Bone marrow (tissue), 2 donors: ENCODE measurements at regions not wholly inside any gene's neighbourhood (a gene's known extent, or its start where the extent isn't known, plus 50 kb on each side); places are given as distances from the start of the nearest gene placed in this dataset.

ENCODE experiments used
- DNase-seq, 2 donors: peaks; one replicate each; lab custom pipeline; 2025; lab: John Stamatoyannopoulos, UW

- no peak for DNase-seq
These were observed 62.9 kb upstream of the B3GAT1 start for GRCh38 chr11:134474942-134475341.

GRCh38 chr11:134474070-134474860 lies 62.2 kb upstream of the B3GAT1 start:
- DNase-seq, result no peak

GRCh38 chr11:134471716-134472455 lies 59.8 kb upstream of the B3GAT1 start:
- no peak for DNase-seq

GRCh38 chr11:134471087-134471715 lies 59.2 kb upstream of the B3GAT1 start:
- DNase-seq, result no peak

GRCh38 chr11:134470238-134470637 lies 58.2 kb upstream of the B3GAT1 start:
- DNase-seq, result no peak

- DNase-seq, result no peak
These were observed 57.6 kb upstream of the B3GAT1 start for GRCh38 chr11:134469627-134470026.

GRCh38 chr11:134468796-134469195 lies 56.8 kb upstream of the B3GAT1 start:
- DNase-seq, result no peak

- no peak for DNase-seq
These were observed 56.1 kb upstream of the B3GAT1 start for GRCh38 chr11:134468081-134468668.

GRCh38 chr11:134466610-134467567 lies 54.8 kb upstream of the B3GAT1 start:
- no peak for DNase-seq

GRCh38 chr11:134466156-134466555 lies 54.1 kb upstream of the B3GAT1 start:
- DNase-seq, result no peak

GRCh38 chr11:134464981-134465730 lies 53.1 kb upstream of the B3GAT1 start:
- no peak for DNase-seq

GRCh38 chr11:134464196-134464595 lies 52.2 kb upstream of the B3GAT1 start:
- DNase-seq, result no peak

- no peak for DNase-seq
These were observed 51.7 kb upstream of the B3GAT1 start for GRCh38 chr11:134463716-134464115.
